HG03442 (cell line): ENCODE measurements at regions not wholly inside any gene's neighbourhood (a gene's known extent, or its start where the extent isn't known, plus 50 kb on each side); places are given as distances from the start of the nearest gene placed in this dataset.

Source experiments
- ATAC-seq: cut with Tn5 transposase; IDR thresholded peaks from one replicate; pipeline ENCODE4 v1.9.1; 2021; ENCODE audit warnings: mild to moderate bottlenecking, moderate library complexity; ENCODE audit not compliant: unreplicated experiment

DNA sequence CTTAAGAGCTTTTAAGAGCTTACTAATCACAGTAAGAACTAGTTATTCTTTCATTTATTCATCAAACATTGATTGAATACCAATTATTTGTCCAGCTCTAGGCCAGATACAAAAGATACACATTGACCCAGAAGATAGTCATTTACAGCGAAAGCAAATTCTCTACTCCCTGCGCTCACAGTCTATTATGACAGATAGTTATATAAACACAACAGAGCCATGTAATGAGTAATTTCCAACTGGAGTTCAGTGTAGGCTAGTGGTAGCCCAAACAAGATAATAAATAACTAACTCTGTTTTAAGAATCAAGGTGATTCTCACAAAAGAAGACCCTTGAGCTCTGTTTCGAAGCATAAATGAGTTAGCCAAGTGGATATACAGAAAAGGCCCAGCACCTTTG, 397.8 kb upstream of the TLE4 start:
- ATAC-seq, result no peak

DNA sequence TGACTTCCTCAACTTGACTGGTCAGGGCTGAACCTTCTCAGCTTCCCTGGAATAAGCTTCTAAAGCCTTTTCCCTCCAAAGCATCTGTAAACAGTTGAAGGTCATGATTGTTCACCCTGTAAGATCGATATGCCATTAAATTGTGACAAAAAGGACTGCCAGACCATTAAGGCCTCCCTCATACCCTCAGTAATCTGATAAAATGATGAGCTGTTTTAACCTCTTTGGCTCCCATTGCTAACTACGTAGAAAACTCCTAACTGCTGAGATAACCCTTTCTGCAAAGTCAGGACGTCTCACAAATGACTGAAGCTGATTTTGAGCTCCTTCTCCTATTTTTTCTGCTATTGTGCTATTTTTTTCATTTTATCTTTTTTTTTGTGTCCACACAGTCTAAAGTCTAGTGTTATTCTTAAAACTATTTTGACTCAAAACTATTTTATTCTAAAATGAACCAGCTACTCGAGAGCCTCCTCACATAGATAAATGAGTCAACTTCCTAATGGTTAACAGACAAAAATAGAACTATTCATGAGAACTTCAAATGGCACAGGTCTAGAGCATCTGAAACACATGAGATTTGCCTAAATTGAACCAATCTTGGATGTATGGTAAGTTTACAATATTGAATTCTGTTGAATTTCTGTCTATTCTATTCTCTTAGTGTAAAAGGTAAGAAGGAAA, 395.6 kb upstream of the TLE4 start:
- no peak for ATAC-seq

DNA sequence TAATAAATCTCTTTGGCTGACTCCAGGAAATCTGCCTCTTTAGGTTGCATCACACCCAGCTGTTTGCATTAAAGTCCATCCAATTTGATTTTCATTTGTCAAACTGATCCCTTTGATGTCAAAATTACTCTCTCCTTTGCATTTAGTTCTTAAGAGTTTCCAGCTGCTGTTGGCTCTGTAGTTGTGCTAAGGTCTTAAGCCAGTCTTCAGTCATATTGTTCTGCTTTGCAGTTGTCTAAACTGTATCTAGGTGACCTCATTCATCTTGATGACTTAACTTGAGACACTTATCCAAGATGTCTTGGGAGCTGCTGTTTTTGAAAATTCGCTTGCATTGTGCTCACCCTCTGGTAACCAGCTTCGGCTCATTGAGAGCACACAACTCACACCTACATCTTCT, 386.9 kb upstream of the TLE4 start:
- no peak for ATAC-seq

DNA sequence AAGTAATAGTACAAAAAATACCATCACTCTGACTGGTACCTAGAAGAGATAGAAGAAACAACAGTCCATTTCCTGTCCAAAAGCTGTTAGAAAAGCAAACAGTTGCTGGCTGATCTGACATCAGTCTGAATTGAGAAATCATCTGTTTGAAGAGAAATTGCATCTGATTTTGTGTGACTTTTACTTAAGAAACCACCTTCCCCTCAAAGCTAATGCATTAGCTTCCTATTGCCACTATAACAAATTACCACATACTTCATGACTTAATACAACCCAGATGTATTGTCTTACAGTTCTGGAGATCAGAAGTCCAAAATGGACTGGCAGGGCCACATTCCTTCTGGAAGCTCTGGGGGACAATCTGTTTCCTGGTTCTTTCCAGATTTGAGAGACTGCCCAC, 385.9 kb upstream of the TLE4 start:
- no peak for ATAC-seq

DNA sequence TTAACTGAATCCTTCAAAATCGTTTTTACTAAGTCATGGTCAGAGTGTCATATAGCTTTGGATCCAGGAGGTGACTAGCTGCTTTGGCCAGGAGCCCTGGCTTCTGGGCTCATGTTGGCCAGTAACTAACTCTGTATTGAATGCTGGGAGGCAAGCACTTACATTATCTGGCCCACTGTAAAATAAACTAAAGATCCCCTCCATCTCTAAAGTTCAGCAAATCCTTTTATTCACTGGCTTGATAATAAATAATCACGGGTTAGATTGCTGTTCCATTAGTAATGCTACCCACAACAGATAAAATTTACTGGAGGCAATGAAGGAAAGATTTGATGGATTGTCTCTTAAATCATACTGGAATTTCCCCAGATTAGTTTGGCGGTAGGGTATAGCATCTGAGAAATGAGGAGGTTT, 382.2 kb upstream of the TLE4 start:
- no peak for ATAC-seq

DNA sequence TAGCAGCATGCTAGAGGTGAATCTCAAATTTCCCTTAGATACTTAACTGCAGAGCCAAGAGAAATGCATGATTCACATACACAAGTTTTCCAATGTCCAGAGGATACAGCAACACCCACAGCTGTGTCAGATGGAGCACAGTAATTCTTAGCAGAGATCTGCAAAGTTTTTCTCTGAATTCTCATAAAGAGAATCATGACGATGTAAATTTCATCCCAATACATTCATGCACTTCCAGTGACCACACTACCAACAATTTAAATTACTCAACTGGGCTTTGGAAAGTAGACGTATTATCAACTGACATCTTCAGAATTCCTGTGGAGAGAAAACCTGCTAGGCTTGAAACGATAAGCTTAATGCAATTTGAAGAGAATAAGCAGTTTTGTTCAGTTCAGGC, 378.8 kb upstream of the TLE4 start:
- no peak for ATAC-seq

DNA sequence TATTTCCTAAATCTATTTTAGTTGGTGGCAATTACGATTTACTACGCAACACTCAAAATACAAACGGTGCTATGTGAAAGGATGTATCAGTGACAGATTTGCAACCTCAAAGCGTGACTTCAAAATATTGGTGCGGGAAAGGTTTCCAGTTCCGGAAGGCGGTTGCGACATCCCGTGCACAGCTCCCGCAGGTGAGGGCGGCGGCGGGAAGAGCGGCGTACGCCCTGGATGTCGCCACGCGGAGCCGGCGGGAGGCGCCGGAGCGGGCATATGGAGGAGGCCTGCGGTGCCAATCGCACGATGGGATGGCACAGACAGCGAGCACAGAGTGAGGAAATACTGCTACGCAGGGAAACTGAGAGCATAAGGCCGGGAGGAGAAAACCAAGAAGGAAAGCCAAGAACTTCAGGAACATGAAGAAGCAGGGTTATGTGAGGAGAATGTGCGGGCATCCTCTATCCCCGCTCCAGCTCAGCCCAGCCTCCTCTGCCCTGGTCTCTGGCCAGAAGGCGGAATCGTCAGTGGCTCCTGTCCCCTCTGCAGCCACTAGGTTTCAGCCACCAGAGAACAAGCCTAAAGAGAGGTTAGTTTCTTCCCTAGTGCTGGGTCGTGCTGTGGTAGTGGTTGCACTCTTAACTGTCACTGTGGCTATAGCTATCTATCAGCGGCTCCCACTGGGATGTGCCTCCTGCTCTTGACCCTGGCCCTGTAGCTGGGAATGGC, 378.1 kb upstream of the TLE4 start:
- no peak for ATAC-seq

DNA sequence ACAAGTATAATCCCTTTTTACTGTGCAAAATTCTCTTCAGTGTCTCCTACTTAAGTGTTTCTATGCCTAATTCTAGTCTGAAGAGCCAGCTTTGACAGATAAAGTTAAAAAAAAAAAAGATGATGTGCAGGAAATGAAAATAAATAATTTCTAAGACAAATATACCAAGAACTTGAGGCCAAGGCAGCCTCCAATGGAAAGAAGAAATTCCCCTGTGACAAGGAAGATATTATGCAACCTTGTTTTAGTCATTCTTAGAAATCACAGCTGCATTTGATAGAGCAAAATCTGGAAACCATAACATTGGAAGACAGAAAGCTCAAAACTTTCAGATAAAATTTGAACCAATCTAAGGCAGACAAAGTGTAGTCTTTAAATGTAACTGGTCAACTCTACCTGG, 375.9 kb upstream of the TLE4 start:
- ATAC-seq, result no peak

DNA sequence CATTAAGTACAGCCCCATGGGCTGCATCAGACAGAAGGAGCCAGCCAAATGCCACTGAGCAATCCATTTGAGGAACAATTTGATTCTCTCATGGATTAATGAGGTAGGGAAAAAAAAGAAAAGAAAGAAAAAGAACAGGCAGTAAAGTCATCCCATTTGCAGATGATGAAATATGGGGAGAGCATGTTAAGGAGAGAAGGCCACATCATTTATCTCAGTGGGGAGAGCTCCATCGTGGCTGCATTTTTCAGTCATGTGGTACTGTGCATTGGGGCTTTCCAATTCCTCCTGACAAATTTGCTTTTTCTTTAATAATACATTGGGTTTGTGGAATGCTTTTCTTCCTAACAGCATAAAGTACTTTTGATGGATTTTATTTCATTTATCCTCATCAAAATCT, 375.2 kb upstream of the TLE4 start:
- no peak for ATAC-seq

DNA sequence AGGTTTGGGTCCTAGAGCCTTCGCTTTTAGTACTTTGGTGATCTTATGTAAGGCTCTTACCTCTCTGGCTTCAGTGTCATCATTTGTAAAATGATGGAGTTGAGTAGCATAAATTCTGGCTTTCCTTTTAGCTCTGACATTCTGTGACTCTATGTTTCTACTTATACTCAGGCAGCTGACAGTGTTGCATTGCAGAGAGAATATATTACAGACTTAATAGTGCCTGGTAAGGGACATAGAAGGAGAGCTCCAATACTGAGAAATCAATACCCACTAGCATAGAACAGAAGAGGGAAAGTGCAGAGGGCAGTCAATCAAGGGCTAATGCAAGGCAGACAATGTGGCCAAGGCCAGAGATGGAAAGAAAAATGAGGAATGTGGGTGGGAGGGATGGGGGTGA, 371.4 kb upstream of the TLE4 start:
- ATAC-seq, result no peak

DNA sequence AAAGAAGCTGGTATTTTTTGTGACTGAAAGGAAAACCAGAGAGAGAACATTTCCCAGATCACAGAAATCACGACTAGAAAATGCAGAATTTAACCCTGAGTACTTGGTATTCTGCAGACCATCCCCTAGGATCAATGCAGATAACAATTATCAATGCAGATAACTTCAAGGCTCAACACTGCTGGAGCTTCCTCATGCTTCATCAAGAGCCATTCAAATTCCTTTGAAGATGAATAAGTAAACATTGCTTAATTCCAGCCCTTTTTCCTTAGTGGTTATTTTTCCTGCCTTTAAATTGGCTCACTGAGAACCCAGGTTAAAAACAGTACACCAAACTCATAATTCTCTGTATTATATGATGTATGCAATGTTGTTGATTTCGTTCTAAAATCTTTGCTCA, 370.1 kb upstream of the TLE4 start:
- ATAC-seq, result no peak

DNA sequence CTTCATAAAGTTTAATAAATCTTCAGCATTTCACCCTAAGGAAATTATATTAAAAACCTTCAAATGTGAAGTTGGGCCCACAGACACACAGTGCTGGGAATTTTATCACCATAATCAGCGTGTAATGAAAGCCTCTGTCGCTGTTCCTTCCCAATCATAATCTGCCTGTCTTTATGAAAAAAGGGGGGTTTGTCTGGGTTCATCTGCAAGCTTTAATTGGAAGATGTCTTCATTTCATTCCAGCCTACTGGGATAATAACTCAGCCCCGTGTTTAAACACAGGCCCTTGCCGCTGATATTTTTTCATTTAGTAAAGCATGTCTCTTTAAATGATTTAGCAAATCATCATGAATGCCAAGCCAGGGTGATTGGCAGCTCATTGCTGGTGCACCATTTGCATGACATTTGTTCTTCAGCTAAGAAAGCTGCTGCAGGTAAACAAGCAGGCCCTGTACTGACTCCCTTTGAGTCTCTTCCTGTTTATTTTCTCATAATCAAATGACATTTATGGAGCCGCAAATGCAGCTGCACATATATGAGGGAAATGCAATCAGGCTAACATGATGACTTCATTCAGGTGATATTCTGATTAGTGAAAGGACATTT, 362.9 kb upstream of the TLE4 start:
- ATAC-seq, result no peak

DNA sequence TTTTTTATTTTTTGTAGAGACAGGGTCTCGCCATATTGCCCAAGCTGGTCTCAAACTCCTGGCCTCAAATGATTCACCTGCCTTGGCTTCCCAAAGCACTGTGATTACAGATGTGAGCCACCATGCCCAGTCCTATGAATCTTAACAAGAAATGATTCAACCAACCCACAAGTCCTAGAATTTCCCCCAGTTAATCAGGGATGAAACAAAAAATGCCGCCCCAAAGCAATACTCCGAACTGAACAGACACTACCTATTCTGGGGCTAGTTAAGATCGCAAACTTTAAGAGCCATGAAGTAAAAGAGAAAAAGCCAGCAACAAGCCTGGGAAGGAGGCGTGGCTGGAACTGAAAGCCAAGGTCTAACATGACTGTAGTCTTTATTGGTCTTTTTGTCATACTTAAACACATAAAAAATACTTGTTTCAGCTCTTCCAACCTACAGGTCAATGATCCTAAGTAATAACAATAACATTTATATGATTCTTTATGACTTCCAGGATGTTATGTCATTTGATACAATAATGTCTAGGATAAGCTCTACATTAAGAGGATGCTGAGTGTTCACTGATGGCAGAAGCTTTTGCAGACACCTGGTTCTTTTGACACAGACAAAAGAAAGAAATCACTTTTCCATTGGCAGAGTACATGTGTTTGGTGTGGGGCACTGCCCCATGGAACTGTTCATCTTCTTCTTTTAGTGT, 361.1 kb upstream of the TLE4 start:
- no peak for ATAC-seq

DNA sequence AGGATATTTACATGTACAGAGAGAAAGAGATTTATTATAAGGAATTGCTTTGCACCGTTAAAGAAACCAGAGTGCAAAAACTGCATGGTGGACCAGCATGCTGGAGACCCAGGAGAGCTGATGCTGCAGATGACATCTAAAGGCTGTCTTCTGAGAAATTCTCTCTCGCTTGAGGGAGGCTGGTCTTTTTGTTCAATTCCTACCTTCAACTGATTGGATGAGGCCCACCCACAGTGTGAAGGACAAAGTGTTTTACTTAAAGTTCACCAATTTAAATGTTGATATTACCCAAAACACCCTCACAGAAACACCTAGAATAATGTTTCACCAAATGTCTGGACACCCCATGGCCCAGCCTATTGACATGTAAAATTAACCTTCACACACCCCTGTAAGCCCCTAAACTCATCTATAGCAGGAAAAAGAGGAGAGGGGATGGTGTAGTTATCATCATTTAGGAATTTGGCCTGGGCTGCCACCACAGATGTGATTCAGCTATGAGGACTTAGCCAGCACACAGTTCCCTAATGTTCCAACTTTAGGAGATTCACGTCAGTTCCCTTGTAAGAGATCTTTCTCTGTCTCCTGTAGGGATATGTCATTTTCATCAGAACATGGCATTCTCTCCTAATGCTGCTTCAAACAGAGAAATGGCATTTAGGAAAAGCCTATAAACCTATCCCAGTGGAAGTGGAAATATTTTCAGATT, 358.2 kb upstream of the TLE4 start:
- ATAC-seq, result no peak

DNA sequence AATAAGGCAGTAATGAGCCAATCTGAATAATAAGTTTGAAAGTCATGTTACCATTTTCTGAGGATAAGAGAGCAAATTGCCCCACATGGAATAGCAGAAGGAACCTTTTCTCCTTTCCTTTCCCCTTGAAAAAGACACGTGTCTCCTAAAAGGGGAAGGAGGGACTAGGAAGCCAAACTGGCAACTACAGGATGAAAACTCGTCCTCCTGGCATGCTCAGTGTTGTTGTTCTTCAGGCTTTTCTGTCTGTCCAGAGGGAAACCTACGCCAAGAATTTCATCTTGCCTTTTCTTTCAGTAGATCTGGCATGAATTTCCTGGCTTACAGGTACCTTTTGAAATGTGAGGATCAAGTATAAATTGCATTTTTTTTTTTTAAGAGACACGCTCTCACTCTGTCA, 355.9 kb upstream of the TLE4 start:
- ATAC-seq, result no peak

DNA sequence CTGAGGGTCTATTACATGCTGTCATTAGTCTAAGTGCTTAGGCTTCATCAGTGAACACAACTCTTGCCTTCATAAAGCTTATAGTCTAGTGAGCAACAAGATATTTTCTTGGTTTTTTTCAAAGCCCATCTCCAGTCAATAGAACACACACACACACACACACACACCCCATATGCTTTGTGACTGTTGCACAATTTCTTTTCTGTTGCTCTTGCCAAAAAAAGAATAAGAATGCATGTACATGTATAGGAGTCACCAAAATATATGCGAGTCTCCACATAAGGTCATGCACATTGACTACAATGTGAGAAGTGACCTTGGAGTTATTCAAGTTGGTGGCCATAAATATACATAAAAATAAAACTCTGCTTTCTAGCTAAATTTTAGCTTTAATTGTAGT, 351.5 kb upstream of the TLE4 start:
- no peak for ATAC-seq

DNA sequence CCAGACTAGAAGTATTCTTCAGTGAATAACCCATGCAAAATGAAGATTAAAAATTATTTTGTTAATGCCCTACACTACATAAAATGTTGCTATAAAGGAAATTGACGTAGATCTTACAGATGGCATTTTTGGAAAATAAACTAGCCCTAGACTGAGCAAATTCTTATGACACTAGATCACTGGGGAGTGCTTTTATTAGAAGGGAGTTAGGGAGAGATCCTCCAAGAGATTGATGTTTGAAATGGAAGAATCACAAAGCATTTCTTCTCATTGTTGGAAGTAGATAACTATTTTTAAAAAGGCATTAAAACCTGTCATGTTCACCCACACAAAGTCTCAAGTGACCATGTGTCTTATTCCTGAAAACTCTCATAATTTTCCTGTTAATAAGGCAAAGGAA, 351.1 kb upstream of the TLE4 start:
- ATAC-seq, result no peak

DNA sequence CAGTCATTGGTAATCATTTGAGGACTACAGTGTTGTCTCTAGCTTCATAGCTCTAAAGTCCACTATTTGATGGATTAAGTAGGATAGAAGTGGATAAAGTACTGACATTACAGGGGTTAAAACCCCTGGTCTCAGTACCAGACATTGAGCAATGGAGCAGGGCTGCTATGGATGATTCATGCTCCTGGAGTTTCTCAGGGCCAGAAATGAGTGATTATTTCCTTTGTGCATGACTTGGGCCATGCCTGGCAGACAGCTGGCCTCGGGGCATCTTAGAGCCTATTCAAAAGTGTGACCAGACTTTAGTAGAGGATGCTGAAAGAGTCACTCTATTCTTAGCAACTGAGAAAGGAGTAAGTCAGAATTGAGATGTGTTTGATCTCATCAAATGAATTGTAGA, 350.7 kb upstream of the TLE4 start:
- ATAC-seq, result no peak

DNA sequence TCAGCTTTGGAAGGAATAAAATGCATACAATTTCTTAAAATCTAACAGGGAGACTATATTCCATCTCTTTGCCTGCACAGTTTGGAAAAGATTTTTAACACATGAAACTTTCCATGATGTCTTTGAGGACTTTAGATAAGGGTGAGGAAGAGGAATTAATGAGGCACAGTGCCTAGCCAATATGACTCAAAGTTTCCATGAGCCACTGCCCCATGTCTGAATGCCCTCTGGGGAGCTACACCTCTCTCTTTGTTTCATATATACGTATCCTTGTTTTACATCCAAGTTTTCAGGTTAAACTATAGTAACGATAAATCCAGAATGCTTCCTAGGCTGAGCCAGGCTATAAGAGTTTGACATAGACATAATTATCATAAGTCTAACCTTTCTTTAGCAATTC, 349.3 kb upstream of the TLE4 start:
- no peak for ATAC-seq

DNA sequence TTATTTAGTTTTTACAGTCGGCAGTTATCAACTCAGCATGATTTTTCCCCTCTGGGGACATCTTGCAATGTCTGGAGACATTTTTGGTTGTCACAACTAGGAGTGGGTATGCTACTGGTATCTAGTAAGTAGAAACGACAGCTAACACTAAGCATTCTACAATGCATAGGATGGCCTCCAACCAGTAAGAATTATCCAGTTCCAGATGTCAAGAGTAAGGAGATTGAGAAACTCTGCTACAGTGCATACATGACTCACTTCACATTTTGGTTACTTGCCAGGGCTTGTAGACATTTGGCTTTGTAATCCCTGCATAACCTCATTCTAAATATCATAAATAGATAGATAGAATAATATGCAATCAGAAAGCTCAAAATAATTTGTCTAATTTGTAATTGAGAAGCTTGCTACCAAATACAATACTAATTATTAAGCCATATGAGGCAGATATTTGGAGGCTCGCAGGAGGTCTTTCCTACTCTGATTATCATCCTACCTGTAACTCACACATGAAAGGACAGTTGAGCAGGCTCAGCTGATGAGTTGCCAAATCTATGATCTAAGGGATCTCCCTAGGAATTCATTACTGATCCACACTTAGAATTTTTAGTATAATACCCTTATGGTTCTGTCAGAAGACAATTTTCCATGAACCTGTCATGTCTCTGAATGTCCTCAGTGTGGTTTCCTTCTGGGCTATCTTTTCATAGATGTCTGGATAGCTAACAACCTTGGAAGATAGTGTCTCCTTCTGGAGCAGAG, 346.9 kb upstream of the TLE4 start:
- no peak for ATAC-seq

DNA sequence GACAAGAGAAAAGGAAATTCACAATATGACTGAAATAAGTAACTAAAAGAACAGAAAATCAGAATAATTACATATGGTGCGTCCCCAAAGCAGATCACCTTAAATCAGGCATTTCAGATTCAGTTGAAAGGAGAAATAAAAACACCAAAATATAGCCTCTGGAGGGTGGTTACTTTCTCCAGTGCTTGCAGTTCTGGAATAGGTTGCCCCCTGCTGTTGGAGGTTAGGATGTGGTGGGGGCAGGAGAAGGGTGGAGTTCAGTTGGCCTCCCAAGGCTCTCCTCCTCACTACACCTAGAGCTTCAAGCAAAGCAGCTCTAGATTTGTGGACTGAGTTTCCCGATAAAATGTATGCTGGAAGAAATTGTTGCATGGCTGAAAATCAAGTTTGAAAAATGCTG, 338.2 kb upstream of the TLE4 start:
- ATAC-seq, result no peak
